ENCODE measurements at regions not wholly inside any gene's neighbourhood (a gene's known extent, or its start where the extent isn't known, plus 50 kb on each side); places are given as distances from the start of the nearest gene placed in this dataset.

- DNase-seq (ENCODE audit: low spot score) = no peak
- POLR2A ChIA-PET = no interaction called here
- ATAC-seq = no peak
- Mint-ChIP-seq H3K9me3 (peaks cover 25% of the 10 kb centered on the region), H3K27ac (no peak overlapping the region), H3K36me3 (peaks cover 20% of the 10 kb centered on the region), H3K4me3 (no peak overlapping the region), H3K4me1 (peaks cover 9% of the 10 kb centered on the region; the same call in 1 of the 2 replicates), H3K27me3 (ENCODE audit: low read depth) (peaks cover 2% of the 10 kb centered on the region; the same call in 1 of the 2 replicates)
- TF ChIP-seq ZNF671 (CRISPR knock-in tag; IDR thresholded peaks at IDR 0.05) (no peak), MXD4 (CRISPR knock-in tag; IDR thresholded peaks at IDR 0.05; ENCODE audit: borderline replicate concordance) (no peak), ZNF232 (CRISPR knock-in tag; IDR thresholded peaks at IDR 0.05) (no peak), CBFB (CRISPR knock-in tag; IDR thresholded peaks at IDR 0.05; ENCODE audit: low read depth) (no peak), GABPB1 (CRISPR knock-in tag; IDR thresholded peaks at IDR 0.05) (no peak), JUN (CRISPR knock-in tag; IDR thresholded peaks at IDR 0.05) (no peak), RELA (CRISPR knock-in tag; IDR thresholded peaks at IDR 0.05; ENCODE audit: borderline replicate concordance) (no peak), MAX (CRISPR knock-in tag; IDR thresholded peaks at IDR 0.05) (no peak), NFE2L1 (CRISPR knock-in tag; IDR thresholded peaks at IDR 0.05) (no peak), MLX (CRISPR knock-in tag; IDR thresholded peaks at IDR 0.05) (no peak), ATF1 (CRISPR knock-in tag; IDR thresholded peaks at IDR 0.05) (no peak), FOXP4 (CRISPR knock-in tag; IDR thresholded peaks at IDR 0.05) (no peak), ZNF138 (CRISPR knock-in tag; conservative IDR thresholded peaks at IDR 0.05) (no peak), ESRRA (CRISPR knock-in tag; IDR thresholded peaks at IDR 0.05; ENCODE audit: borderline replicate concordance) (no peak), ZBTB21 (CRISPR knock-in tag; IDR thresholded peaks at IDR 0.05; ENCODE audit: borderline replicate concordance) (no peak), ELF4 (CRISPR knock-in tag; IDR thresholded peaks at IDR 0.05; ENCODE audit: low read depth) (no peak)
- TF ChIP-seq, protein P1, sequence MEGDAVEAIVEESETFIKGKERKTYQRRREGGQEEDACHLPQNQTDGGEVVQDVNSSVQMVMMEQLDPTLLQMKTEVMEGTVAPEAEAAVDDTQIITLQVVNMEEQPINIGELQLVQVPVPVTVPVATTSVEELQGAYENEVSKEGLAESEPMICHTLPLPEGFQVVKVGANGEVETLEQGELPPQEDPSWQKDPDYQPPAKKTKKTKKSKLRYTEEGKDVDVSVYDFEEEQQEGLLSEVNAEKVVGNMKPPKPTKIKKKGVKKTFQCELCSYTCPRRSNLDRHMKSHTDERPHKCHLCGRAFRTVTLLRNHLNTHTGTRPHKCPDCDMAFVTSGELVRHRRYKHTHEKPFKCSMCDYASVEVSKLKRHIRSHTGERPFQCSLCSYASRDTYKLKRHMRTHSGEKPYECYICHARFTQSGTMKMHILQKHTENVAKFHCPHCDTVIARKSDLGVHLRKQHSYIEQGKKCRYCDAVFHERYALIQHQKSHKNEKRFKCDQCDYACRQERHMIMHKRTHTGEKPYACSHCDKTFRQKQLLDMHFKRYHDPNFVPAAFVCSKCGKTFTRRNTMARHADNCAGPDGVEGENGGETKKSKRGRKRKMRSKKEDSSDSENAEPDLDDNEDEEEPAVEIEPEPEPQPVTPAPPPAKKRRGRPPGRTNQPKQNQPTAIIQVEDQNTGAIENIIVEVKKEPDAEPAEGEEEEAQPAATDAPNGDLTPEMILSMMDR (IDR thresholded peaks at IDR 0.05) = no peak
- TF ChIP-seq, protein P2, sequence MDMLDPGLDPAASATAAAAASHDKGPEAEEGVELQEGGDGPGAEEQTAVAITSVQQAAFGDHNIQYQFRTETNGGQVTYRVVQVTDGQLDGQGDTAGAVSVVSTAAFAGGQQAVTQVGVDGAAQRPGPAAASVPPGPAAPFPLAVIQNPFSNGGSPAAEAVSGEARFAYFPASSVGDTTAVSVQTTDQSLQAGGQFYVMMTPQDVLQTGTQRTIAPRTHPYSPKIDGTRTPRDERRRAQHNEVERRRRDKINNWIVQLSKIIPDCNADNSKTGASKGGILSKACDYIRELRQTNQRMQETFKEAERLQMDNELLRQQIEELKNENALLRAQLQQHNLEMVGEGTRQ (CRISPR knock-in tag; IDR thresholded peaks at IDR 0.05) = no peak
- CTCF ChIA-PET = no interaction called here
Measured at GRCh38 chr13:79834876-79835275, 353.9 kb downstream of the NDFIP2 start.

DNA sequence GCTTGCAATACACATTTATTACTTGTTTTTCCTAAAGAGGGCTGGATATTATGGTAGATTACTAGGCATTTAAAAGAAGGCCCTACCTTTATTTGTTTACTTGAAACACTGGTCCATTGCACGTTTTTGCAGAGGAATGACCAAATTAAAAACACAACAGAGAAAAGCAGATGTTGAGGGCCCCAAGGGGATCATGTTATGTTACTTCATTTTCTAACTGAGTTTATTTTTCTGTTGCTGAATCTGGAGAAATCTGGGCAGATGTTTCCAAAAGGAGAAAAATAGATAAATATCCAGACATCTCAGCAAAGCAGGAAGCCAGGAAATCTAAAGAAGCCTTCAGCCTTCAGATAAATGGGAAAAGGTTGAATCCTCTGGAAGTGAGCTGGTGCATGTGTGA, 353.0 kb downstream of the NDFIP2 start:
- Mint-ChIP-seq H3K4me1 (peaks cover 9% of the 10 kb centered on the region; the same call in 1 of the 2 replicates), H3K27ac (no peak overlapping the region), H3K27me3 (ENCODE audit: low read depth) (peaks cover 2% of the 10 kb centered on the region; the same call in 1 of the 2 replicates), H3K36me3 (peaks cover 12% of the 10 kb centered on the region), H3K9me3 (peaks cover 17% of the 10 kb centered on the region), H3K4me3 (no peak overlapping the region)
- DNase-seq (ENCODE audit: low spot score) (no peak), ATAC-seq (no peak)
- ChIA-PET CTCF (no interaction called here), POLR2A (no interaction called here)
- TF ChIP-seq ERG (CRISPR knock-in tag; IDR thresholded peaks at IDR 0.05) = no peak
- TF ChIP-seq, protein P3, sequence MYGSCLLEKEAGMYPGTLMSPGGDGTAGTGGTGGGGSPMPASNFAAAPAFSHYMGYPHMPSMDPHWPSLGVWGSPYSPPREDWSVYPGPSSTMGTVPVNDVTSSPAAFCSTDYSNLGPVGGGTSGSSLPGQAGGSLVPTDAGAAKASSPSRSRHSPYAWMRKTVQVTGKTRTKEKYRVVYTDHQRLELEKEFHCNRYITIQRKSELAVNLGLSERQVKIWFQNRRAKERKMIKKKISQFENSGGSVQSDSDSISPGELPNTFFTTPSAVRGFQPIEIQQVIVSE (CRISPR knock-in tag; IDR thresholded peaks at IDR 0.05; ENCODE audit: borderline replicate concordance) = no peak
- no peak for TF ChIP-seq ZNF138 (CRISPR knock-in tag; conservative IDR thresholded peaks at IDR 0.05)
- TF ChIP-seq, protein P2 (CRISPR knock-in tag; IDR thresholded peaks at IDR 0.05) = no peak
- no peak for TF ChIP-seq EMX1 (CRISPR knock-in tag; IDR thresholded peaks at IDR 0.05)
- no peak for TF ChIP-seq ZSCAN18 (CRISPR knock-in tag; IDR thresholded peaks at IDR 0.05)
- TF ChIP-seq ZNF423 (CRISPR knock-in tag; IDR thresholded peaks at IDR 0.05) = no peak
- TF ChIP-seq CREM (CRISPR knock-in tag; IDR thresholded peaks at IDR 0.05) = no peak
- TF ChIP-seq FOXP1 (CRISPR knock-in tag; IDR thresholded peaks at IDR 0.05; ENCODE audit: borderline replicate concordance) = no peak
- TF ChIP-seq NR3C1 (CRISPR knock-in tag; conservative IDR thresholded peaks at IDR 0.05; ENCODE audit: low read depth) = no peak
- no peak for TF ChIP-seq CREB1 (CRISPR knock-in tag; IDR thresholded peaks at IDR 0.05)
